Immature natural killer cell (primary cell): ENCODE measurements at regions not wholly inside any gene's neighbourhood (a gene's known extent, or its start where the extent isn't known, plus 50 kb on each side); places are given as distances from the start of the nearest gene placed in this dataset.

Experiments used
- DNase-seq, 3 donors: peaks; one replicate each; pipeline ENCODE4 v3.0.0; 2022; ENCODE audit warnings: mixed read lengths in 1 of 3
- H3K27ac Mint-ChIP-seq, 6 donors: one replicate each; pipeline ENCODE4 v1.8.0; 2020; ENCODE audit warnings: mixed read lengths in 6 of 6, mild to moderate bottlenecking in 5 of 6, inconsistent platforms in 4 of 6, moderate library complexity in 3 of 6
- H3K27me3 Mint-ChIP-seq, 3 donors: one replicate each; pipeline ENCODE4 v1.8.0; 2020 to 2021; ENCODE audit warnings: low read depth in 3 of 3, mild to moderate bottlenecking in 3 of 3, mixed read lengths in 3 of 3, moderate library complexity in 3 of 3, inconsistent platforms in 1 of 3
- H3K36me3 Mint-ChIP-seq, 3 donors: one replicate each; pipeline ENCODE4 v1.8.0; 2020; ENCODE audit warnings: mixed read lengths in 3 of 3, inconsistent platforms in 2 of 3, mild to moderate bottlenecking in 2 of 3
- H3K4me1 Mint-ChIP-seq, 2 donors: one replicate each; pipeline ENCODE4 v1.8.0; 2020; ENCODE audit warnings: inconsistent platforms in 2 of 2, mild to moderate bottlenecking in 2 of 2, mixed read lengths in 2 of 2, moderate library complexity in 1 of 2
- H3K4me3 Mint-ChIP-seq, 5 donors: one replicate each; pipeline ENCODE4 v1.8.0; 2020; ENCODE audit warnings: mild to moderate bottlenecking in 5 of 5, mixed read lengths in 5 of 5, inconsistent platforms in 3 of 5, moderate library complexity in 3 of 5
- H3K9me3 Mint-ChIP-seq, 6 donors: one replicate each; pipeline ENCODE4 v1.8.0; 2020; ENCODE audit warnings: mild to moderate bottlenecking in 6 of 6, mixed read lengths in 6 of 6, inconsistent platforms in 4 of 6, moderate library complexity in 3 of 6

- Mint-ChIP-seq H3K27ac (no peak overlapping the region), H3K4me3 (no peak overlapping the region), H3K9me3 (no peaks in the 10 kb centered on the region), H3K36me3 (no peaks in the 10 kb centered on the region), H3K27me3 (peaks cover 0 to 3% (median 0%) of the 10 kb centered on the region in 3 donors), H3K4me1 (no peaks in the 10 kb centered on the region)
- no peak for DNase-seq
Measured at GRCh38 chr12:81956468-81956860, 197.3 kb upstream of the PPFIA2 start.

GRCh38 chr12:81953541-81953940, 194.4 kb upstream of the PPFIA2 start:
- no peak overlapping the region for H3K4me3 Mint-ChIP-seq
- H3K9me3 Mint-ChIP-seq, result no peaks in the 10 kb centered on the region
- no peaks in the 10 kb centered on the region for H3K36me3 Mint-ChIP-seq
- H3K4me1 Mint-ChIP-seq, result peaks cover 19 to 22% of the 10 kb centered on the region in 2 donors
- no peak overlapping the region for H3K27ac Mint-ChIP-seq
- peaks cover 0 to 4% (median 2%) of the 10 kb centered on the region in 3 donors for H3K27me3 Mint-ChIP-seq
- DNase-seq, result no peak

GRCh38 chr12:81950871-81951270, 191.7 kb upstream of the PPFIA2 start:
- peaks cover 0 to 4% (median 0%) of the 10 kb centered on the region in 3 donors for H3K36me3 Mint-ChIP-seq
- H3K9me3 Mint-ChIP-seq, result no peaks in the 10 kb centered on the region
- H3K4me3 Mint-ChIP-seq, result no peak overlapping the region
- H3K27ac Mint-ChIP-seq, result no peak overlapping the region
- peaks cover 23 to 24% of the 10 kb centered on the region in 2 donors for H3K4me1 Mint-ChIP-seq
- DNase-seq, result no peak
- H3K27me3 Mint-ChIP-seq, result peaks cover 0 to 4% (median 1%) of the 10 kb centered on the region in 3 donors

DNA sequence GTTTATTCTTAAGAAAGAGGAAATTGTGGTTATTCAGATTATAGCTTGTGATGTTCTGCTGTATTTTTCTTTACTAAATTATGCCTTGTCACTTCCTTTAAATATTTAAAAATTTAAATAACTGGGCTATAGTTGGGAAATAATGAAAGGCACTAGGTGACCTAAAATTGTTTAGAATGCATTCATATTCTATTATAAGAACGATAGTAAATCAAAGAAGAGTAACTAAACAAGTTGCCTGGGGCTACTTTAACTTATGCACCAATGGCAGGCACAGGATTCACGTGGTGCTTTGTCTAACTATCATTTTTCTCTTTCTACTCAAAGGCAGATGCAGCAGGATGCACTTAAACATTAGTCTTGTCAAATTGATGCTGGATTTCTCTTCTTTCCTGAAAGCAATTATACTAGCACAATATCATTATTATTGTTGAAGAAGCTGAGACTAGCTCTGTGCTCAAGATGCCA, 190.7 kb upstream of the PPFIA2 start:
- Mint-ChIP-seq H3K9me3 (no peaks in the 10 kb centered on the region), H3K4me1 (peaks cover 28 to 30% of the 10 kb centered on the region in 2 donors), H3K27ac (no peak overlapping the region), H3K36me3 (peaks cover 0 to 4% (median 0%) of the 10 kb centered on the region in 3 donors), H3K4me3 (peak overlapping the region in 1 of 5 donors; percentile 14), H3K27me3 (peaks cover 0 to 4% (median 0%) of the 10 kb centered on the region in 3 donors)
- DNase-seq, result no peak

- H3K9me3 Mint-ChIP-seq, result no peaks in the 10 kb centered on the region
- peaks cover 0 to 4% (median under 1%) of the 10 kb centered on the region in 3 donors for H3K27me3 Mint-ChIP-seq
- peaks cover 32 to 34% of the 10 kb centered on the region in 2 donors for H3K4me1 Mint-ChIP-seq
- no peak overlapping the region for H3K27ac Mint-ChIP-seq
- H3K36me3 Mint-ChIP-seq, result peaks cover 0 to 4% (median 0%) of the 10 kb centered on the region in 3 donors
- no peak for DNase-seq
- no peak overlapping the region for H3K4me3 Mint-ChIP-seq
Measured at GRCh38 chr12:81949416-81949815, 190.3 kb upstream of the PPFIA2 start.

- Mint-ChIP-seq H3K4me3 (no peak overlapping the region), H3K4me1 (peaks cover 62 to 72% of the 10 kb centered on the region in 2 donors), H3K27ac (peak overlapping the region in 1 of 6 donors; percentile 42), H3K27me3 (peaks cover 0 to 2% (median 0%) of the 10 kb centered on the region in 3 donors), H3K36me3 (peaks cover 0 to 5% (median 0%) of the 10 kb centered on the region in 3 donors), H3K9me3 (no peaks in the 10 kb centered on the region)
- no peak for DNase-seq
Measured at GRCh38 chr12:81944886-81945285, 185.7 kb upstream of the PPFIA2 start.

- H3K27ac Mint-ChIP-seq, result peak overlapping the region; percentile 54 to 87 (median 76)
- DNase-seq, result peak; percentile 42 to 50 (median 46)
- peak overlapping the region; percentile 76 to 85 (median 82) for H3K4me3 Mint-ChIP-seq
- H3K4me1 Mint-ChIP-seq, result peaks cover 57 to 65% of the 10 kb centered on the region in 2 donors
- peaks cover 0 to 3% (median 0%) of the 10 kb centered on the region in 6 donors for H3K9me3 Mint-ChIP-seq
- H3K27me3 Mint-ChIP-seq, result peaks cover 0 to 2% (median 0%) of the 10 kb centered on the region in 3 donors
- peaks cover 0 to 20% (median 11%) of the 10 kb centered on the region in 3 donors for H3K36me3 Mint-ChIP-seq
Measured at GRCh38 chr12:81942594-81942993, 183.4 kb upstream of the PPFIA2 start.

GRCh38 chr12:81930037-81930436, 170.9 kb upstream of the PPFIA2 start:
- H3K4me1 Mint-ChIP-seq, result no peaks in the 10 kb centered on the region
- peaks cover 0 to under 1% (median 0%) of the 10 kb centered on the region in 3 donors for H3K27me3 Mint-ChIP-seq
- no peak for DNase-seq
- peaks cover 0 to 4% (median 0%) of the 10 kb centered on the region in 3 donors for H3K36me3 Mint-ChIP-seq
- no peak overlapping the region for H3K27ac Mint-ChIP-seq
- no peak overlapping the region for H3K4me3 Mint-ChIP-seq
- peaks cover 0 to under 1% (median 0%) of the 10 kb centered on the region in 6 donors for H3K9me3 Mint-ChIP-seq

DNA sequence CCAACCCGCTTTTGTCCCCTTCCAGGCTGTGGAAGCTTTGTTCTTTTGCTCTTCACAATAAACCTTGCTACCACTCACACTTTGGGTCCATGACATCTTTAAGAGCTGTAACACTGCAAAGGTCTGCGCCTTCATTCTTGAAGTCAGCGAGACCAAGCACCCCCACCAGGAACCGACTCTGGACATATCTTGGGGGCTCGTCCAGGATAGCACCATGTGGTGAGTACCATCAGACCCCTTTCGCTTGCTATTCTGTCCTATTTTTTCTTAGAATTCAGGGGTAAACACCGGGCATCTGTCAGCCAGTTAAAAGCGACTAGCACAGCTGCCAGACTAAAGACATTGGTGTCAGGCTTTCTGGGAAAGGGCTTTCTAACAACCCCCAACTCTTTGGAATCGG, 137.6 kb upstream of the PPFIA2 start:
- H3K9me3 Mint-ChIP-seq, result peaks cover 8 to 29% (median 11%) of the 10 kb centered on the region in 6 donors
- H3K27ac Mint-ChIP-seq, result no peak overlapping the region
- peaks cover 0 to 7% (median 4%) of the 10 kb centered on the region in 3 donors for H3K36me3 Mint-ChIP-seq

GRCh38 chr12:81888961-81889360, 129.8 kb upstream of the PPFIA2 start:
- Mint-ChIP-seq H3K4me3 (no peak overlapping the region), H3K9me3 (peaks cover 0 to 4% (median 0%) of the 10 kb centered on the region in 6 donors), H3K4me1 (no peaks in the 10 kb centered on the region), H3K27me3 (no peaks in the 10 kb centered on the region), H3K36me3 (no peaks in the 10 kb centered on the region), H3K27ac (no peak overlapping the region)
- no peak for DNase-seq

More for the DNA sequence above, 137.6 kb upstream of the PPFIA2 start:
- Mint-ChIP-seq H3K4me3 (no peak overlapping the region), H3K4me1 (no peaks in the 10 kb centered on the region), H3K27me3 (no peaks in the 10 kb centered on the region)
- no peak for DNase-seq

- Mint-ChIP-seq H3K36me3 (no peaks in the 10 kb centered on the region), H3K27ac (no peak overlapping the region), H3K4me1 (no peaks in the 10 kb centered on the region), H3K4me3 (no peak overlapping the region), H3K9me3 (peaks cover 0 to 4% (median 0%) of the 10 kb centered on the region in 6 donors), H3K27me3 (no peaks in the 10 kb centered on the region)
- DNase-seq, result no peak
Measured at GRCh38 chr12:81888106-81888740, 129.1 kb upstream of the PPFIA2 start.

- Mint-ChIP-seq H3K27ac (no peak overlapping the region), H3K27me3 (peaks cover 0 to 2% (median 1%) of the 10 kb centered on the region in 3 donors), H3K36me3 (no peaks in the 10 kb centered on the region), H3K4me1 (no peaks in the 10 kb centered on the region), H3K9me3 (peaks cover 0 to 1% (median 0%) of the 10 kb centered on the region in 6 donors), H3K4me3 (no peak overlapping the region)
- no peak for DNase-seq
Measured at GRCh38 chr12:81874586-81874985, 115.4 kb upstream of the PPFIA2 start.

- DNase-seq, result no peak
- Mint-ChIP-seq H3K9me3 (peaks cover 0 to 1% (median 0%) of the 10 kb centered on the region in 6 donors), H3K27me3 (peaks cover 0 to 2% (median 1%) of the 10 kb centered on the region in 3 donors), H3K4me3 (no peak overlapping the region), H3K4me1 (no peaks in the 10 kb centered on the region), H3K27ac (no peak overlapping the region), H3K36me3 (no peaks in the 10 kb centered on the region)
Measured at GRCh38 chr12:81874166-81874565, 115.0 kb upstream of the PPFIA2 start.

GRCh38 chr12:81872400-81872799, 113.2 kb upstream of the PPFIA2 start:
- H3K9me3 Mint-ChIP-seq, result peaks cover 0 to 1% (median 0%) of the 10 kb centered on the region in 6 donors
- H3K4me3 Mint-ChIP-seq, result no peak overlapping the region
- DNase-seq, result no peak
- no peak overlapping the region for H3K27ac Mint-ChIP-seq
- peaks cover 0 to 2% (median 1%) of the 10 kb centered on the region in 3 donors for H3K27me3 Mint-ChIP-seq
- H3K36me3 Mint-ChIP-seq, result no peaks in the 10 kb centered on the region
- no peaks in the 10 kb centered on the region for H3K4me1 Mint-ChIP-seq
